Neural cell (in vitro differentiated cells): ENCODE measurements at regions not wholly inside any gene's neighbourhood (a gene's known extent, or its start where the extent isn't known, plus 50 kb on each side); places are given as distances from the start of the nearest gene placed in this dataset.

Source experiments
- H2AFZ ChIP-seq: fragments of 200-600, 300-800 bp; sonication (generic), shearing (Covaris generic); 2 replicates; pipeline ENCODE4 v1.6.0; 2014; ENCODE audit warnings: low read depth, mild to moderate bottlenecking, antibody characterized with exemption, low read length, moderate library complexity
- H3F3A ChIP-seq: fragments of 200-600 bp; shearing (Covaris generic); 2 replicates; pipeline ENCODE4 v1.6.1; 2016; ENCODE audit warnings: mild to moderate bottlenecking, moderate library complexity, mixed read lengths, antibody characterized with exemption, low read length; ENCODE audit not compliant: insufficient read depth, poor library complexity, severe bottlenecking
- H3K27ac ChIP-seq: fragments of 200-600, 300-800 bp; sonication (generic), shearing (Covaris generic); 2 replicates; pipeline ENCODE4 v1.5.1; 2014; ENCODE audit warnings: mild to moderate bottlenecking, low read length, moderate library complexity
- H3K27me3 ChIP-seq: fragments of 300-800, 200-600 bp; sonication (generic), shearing (Covaris generic); 2 replicates; pipeline ENCODE4 v1.6.0; 2014; ENCODE audit warnings: mild to moderate bottlenecking, low read depth, low read length, moderate library complexity; ENCODE audit not compliant: insufficient read depth
- H3K36me3 ChIP-seq: fragments of 300-800, 200-600 bp; sonication (generic), shearing (Covaris generic); 2 replicates; pipeline ENCODE4 v1.5.1; 2014; ENCODE audit warnings: mild to moderate bottlenecking, antibody characterized with exemption, low read length, moderate library complexity; ENCODE audit not compliant: insufficient read depth
- H3K4me2 ChIP-seq: fragments of 300-800, 200-600 bp; sonication (generic), shearing (Covaris generic); 2 replicates; pipeline ENCODE4 v1.6.0; 2014; ENCODE audit warnings: mild to moderate bottlenecking, low read length
- H3K4me3 ChIP-seq: fragments of 300-800, 200-600 bp; sonication (generic), shearing (Covaris generic); 2 replicates; pipeline ENCODE4 v1.5.1; 2014; ENCODE audit warnings: mild to moderate bottlenecking, low read length, moderate library complexity
- H3K79me2 ChIP-seq: fragments of 200-600 bp; shearing (Covaris generic); replicated peaks from 2 replicates; pipeline ENCODE4 v1.6.0; 2014; ENCODE audit warnings: mild to moderate bottlenecking, low read length, moderate library complexity; ENCODE audit not compliant: insufficient read depth
- H3K9ac ChIP-seq: fragments of 300-800, 200-600 bp; sonication (generic), shearing (Covaris generic); 2 replicates; pipeline ENCODE4 v1.6.1; 2016; ENCODE audit warnings: mild to moderate bottlenecking, low read length, mixed read lengths
- H3K9me2 ChIP-seq: fragments of 200-600 bp; shearing (Covaris generic); 2 replicates; pipeline ENCODE4 v1.6.1; 2016; ENCODE audit warnings: mild to moderate bottlenecking, low read length, mixed read lengths; ENCODE audit not compliant: insufficient read depth
- H3K9me3 ChIP-seq: fragments of 200-600, 300-800 bp; sonication (generic), shearing (Covaris generic); 2 replicates; pipeline ENCODE4 v1.6.1; 2016; ENCODE audit warnings: mild to moderate bottlenecking, mixed run types, low read length, moderate library complexity, mixed read lengths
- H4K20me1 ChIP-seq: fragments of 200-600 bp; shearing (Covaris generic); 2 replicates; pipeline ENCODE4 v1.6.1; 2016; ENCODE audit warnings: mild to moderate bottlenecking, mixed run types; ENCODE audit not compliant: insufficient read depth
- EP300 ChIP-seq: fragments of 450-650 bp; conservative IDR thresholded peaks from 2 replicates; pipeline ENCODE4 v1.6.1; 2014; ENCODE audit warnings: antibody characterized with exemption, mild to moderate bottlenecking, moderate library complexity; ENCODE audit not compliant: poor library complexity, severe bottlenecking
- EZH2 ChIP-seq: fragments of 200-600, 300-800 bp; shearing (Covaris generic), sonication (generic); IDR thresholded peaks from 2 replicates; pipeline ENCODE4 v1.6.1; 2014; ENCODE audit warnings: antibody characterized with exemption, low read length, borderline replicate concordance, mild to moderate bottlenecking; ENCODE audit not compliant: insufficient read depth, poor library complexity, severe bottlenecking
- MXI1 ChIP-seq: fragments of 450-650 bp; conservative IDR thresholded peaks from 2 replicates; pipeline ENCODE4 v1.6.1; 2014; ENCODE audit warnings: antibody characterized with exemption, mild to moderate bottlenecking; ENCODE audit not compliant: poor library complexity, severe bottlenecking
- POLR2AphosphoS5 ChIP-seq: IDR thresholded peaks from 2 replicates; pipeline ENCODE4 v1.6.1; 2012
- RAD21 ChIP-seq: fragments of 450-650 bp; conservative IDR thresholded peaks from 2 replicates; pipeline ENCODE4 v1.6.1; 2014; ENCODE audit warnings: antibody characterized with exemption, mild to moderate bottlenecking, moderate library complexity
- REST ChIP-seq: IDR thresholded peaks from 2 replicates; pipeline ENCODE4 v1.6.1; 2012; ENCODE audit warnings: borderline replicate concordance
- SMC3 ChIP-seq: fragments of 450-650 bp; conservative IDR thresholded peaks from 2 replicates; pipeline ENCODE4 v1.6.1; 2014; ENCODE audit warnings: antibody characterized with exemption, mild to moderate bottlenecking, moderate library complexity; ENCODE audit not compliant: poor library complexity
- TAF1 ChIP-seq: IDR thresholded peaks from 2 replicates; pipeline ENCODE4 v1.6.1; 2012; ENCODE audit warnings: low read depth
- TF ChIP-seq, protein P1 (sequence below): fragments of 450-650 bp; IDR thresholded peaks from 2 replicates; pipeline ENCODE4 v1.5.1; 2014; ENCODE audit warnings: antibody characterized with exemption, mild to moderate bottlenecking, moderate library complexity; ENCODE audit not compliant: poor library complexity, severe bottlenecking

- Histone ChIP-seq H3K9ac (no peak overlapping the region), H2AFZ (no peak overlapping the region), H3K36me3 (no peaks in the 10 kb centered on the region), H3K9me2 (no peaks in the 10 kb centered on the region), H3K4me3 (no peak overlapping the region), H3K27ac (no peak overlapping the region), H4K20me1 (no peaks in the 10 kb centered on the region), H3K9me3 (no peaks in the 10 kb centered on the region), H3K27me3 (no peaks in the 10 kb centered on the region), H3K79me2 (no peaks in the 10 kb centered on the region), H3F3A (no peaks in the 10 kb centered on the region), H3K4me2 (no peak overlapping the region)
- TF ChIP-seq EP300: no peak
- TF ChIP-seq TAF1: no peak
- TF ChIP-seq REST: no peak
- TF ChIP-seq MXI1: no peak
- TF ChIP-seq, protein P1, sequence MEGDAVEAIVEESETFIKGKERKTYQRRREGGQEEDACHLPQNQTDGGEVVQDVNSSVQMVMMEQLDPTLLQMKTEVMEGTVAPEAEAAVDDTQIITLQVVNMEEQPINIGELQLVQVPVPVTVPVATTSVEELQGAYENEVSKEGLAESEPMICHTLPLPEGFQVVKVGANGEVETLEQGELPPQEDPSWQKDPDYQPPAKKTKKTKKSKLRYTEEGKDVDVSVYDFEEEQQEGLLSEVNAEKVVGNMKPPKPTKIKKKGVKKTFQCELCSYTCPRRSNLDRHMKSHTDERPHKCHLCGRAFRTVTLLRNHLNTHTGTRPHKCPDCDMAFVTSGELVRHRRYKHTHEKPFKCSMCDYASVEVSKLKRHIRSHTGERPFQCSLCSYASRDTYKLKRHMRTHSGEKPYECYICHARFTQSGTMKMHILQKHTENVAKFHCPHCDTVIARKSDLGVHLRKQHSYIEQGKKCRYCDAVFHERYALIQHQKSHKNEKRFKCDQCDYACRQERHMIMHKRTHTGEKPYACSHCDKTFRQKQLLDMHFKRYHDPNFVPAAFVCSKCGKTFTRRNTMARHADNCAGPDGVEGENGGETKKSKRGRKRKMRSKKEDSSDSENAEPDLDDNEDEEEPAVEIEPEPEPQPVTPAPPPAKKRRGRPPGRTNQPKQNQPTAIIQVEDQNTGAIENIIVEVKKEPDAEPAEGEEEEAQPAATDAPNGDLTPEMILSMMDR: no peak
- no peak for TF ChIP-seq EZH2
- no peak for TF ChIP-seq SMC3
- no peak for TF ChIP-seq RAD21
- no peak for TF ChIP-seq POLR2AphosphoS5
Measured at GRCh38 chr2:217220228-217221013, 360.6 kb upstream of the TNP1 start.

- Histone ChIP-seq H2AFZ (no peak overlapping the region), H3K79me2 (no peaks in the 10 kb centered on the region), H3K36me3 (no peaks in the 10 kb centered on the region), H4K20me1 (no peaks in the 10 kb centered on the region), H3K9me3 (no peaks in the 10 kb centered on the region), H3K4me3 (no peak overlapping the region), H3K27me3 (no peaks in the 10 kb centered on the region), H3K9me2 (no peaks in the 10 kb centered on the region), H3K4me2 (no peak overlapping the region), H3K27ac (no peak overlapping the region), H3F3A (no peaks in the 10 kb centered on the region), H3K9ac (no peak overlapping the region)
- TF ChIP-seq MXI1 (no peak), REST (no peak), SMC3 (no peak), RAD21 (no peak), POLR2AphosphoS5 (no peak), EP300 (no peak), TAF1 (no peak), EZH2 (no peak)
- TF ChIP-seq, protein P1: no peak
Measured at GRCh38 chr2:217219164-217219520, 359.3 kb upstream of the TNP1 start.
